Fibroblast of lung (primary cell): ENCODE measurements at regions not wholly inside any gene's neighbourhood (a gene's known extent, or its start where the extent isn't known, plus 50 kb on each side); places are given as distances from the start of the nearest gene placed in this dataset.

Source experiments
- CTCF ChIP-seq, 2 donors: IDR thresholded peaks in 1 of 2; conservative IDR thresholded peaks in 1 of 2; 1 replicate in 1 of 2; 2 replicates in 1 of 2; pipeline ENCODE4 v1.5.1; 2011 to 2012; ENCODE audit warnings: low read length in 2 of 2, control low read depth in 1 of 2, inconsistent platforms in 1 of 2, low read depth in 1 of 2, mild to moderate bottlenecking in 1 of 2
- EZH2 ChIP-seq: IDR thresholded peaks from 2 replicates; pipeline ENCODE4 v1.5.1; 2012; ENCODE audit warnings: low read length, control low read depth, mild to moderate bottlenecking; ENCODE audit errors: missing control alignments

- no peak for TF ChIP-seq CTCF (conservative IDR thresholded peaks at IDR 0.05 in 1 of 2, IDR thresholded peaks at IDR 0.05 in 1 of 2; ENCODE audit: low read depth in 1 of 2, low read length in 2 of 2)
- no peak for TF ChIP-seq EZH2
Observed at GRCh38 chr2:217366966-217367365, 507.1 kb upstream of the TNP1 start.
